Mucosa of descending colon (tissue), 3 donors: ENCODE measurements at regions not wholly inside any gene's neighbourhood (a gene's known extent, or its start where the extent isn't known, plus 50 kb on each side); places are given as distances from the start of the nearest gene placed in this dataset.

Experiments
- ATAC-seq: fragments of 200-7000 bp; cut with Tn5 transposase; one replicate; pipeline ENCODE4 v1.9.1; 2020; ENCODE audit warnings: mild to moderate bottlenecking, moderate library complexity
- DNase-seq, 3 donors: peaks; one replicate each; pipeline ENCODE4 v3.0.0-alpha.2; 2020
- H3K36me3 ChIP-seq: fragments of 200-600 bp; one replicate; pipeline ENCODE4 v1.8.0; 2021; ENCODE audit warnings: low read depth, mild to moderate bottlenecking
- H3K4me1 ChIP-seq: fragments of 200-600 bp; one replicate; pipeline ENCODE4 v1.8.0; 2021; ENCODE audit warnings: low read depth, mild to moderate bottlenecking
- H3K4me3 ChIP-seq: fragments of 200-600 bp; one replicate; pipeline ENCODE4 v1.8.0; 2021; ENCODE audit warnings: mild to moderate bottlenecking
- H3K9me3 ChIP-seq: fragments of 200-600 bp; one replicate; pipeline ENCODE4 v1.8.0; 2021; ENCODE audit warnings: mild to moderate bottlenecking
- CTCF ChIP-seq: fragments of 200-600 bp; IDR thresholded peaks from one replicate; pipeline ENCODE4 v1.8.0; 2022; ENCODE audit warnings: antibody characterized with exemption, mild to moderate bottlenecking
- intact Hi-C, 2 donors: fragments of 100-400 bp; cut with DNase I in 1 of 2; cut with micrococcal nuclease in 1 of 2; formaldehyde crosslinking; loops; one replicate each; pipeline versions ENCODE4 v1.11.0 to v1.11.1; 2022; cut with DNase I, micrococcal nuclease
- donor health status: DM: no; HTN: no; CAD: no; lungs with moderate emphysema.
- donor health status: DM: no; HTN: no; CAD: no.
- donor health status: DM: no; HTN: yes; CAD: no.

- Histone ChIP-seq H3K36me3 (no peaks in the 10 kb centered on the region), H3K4me3 (no peak overlapping the region), H3K4me1 (no peaks in the 10 kb centered on the region), H3K9me3 (no peaks in the 10 kb centered on the region)
- intact Hi-C loops = no loop called here
- ATAC-seq (no peak), DNase-seq (no peak)
- no peak for TF ChIP-seq CTCF
These were observed 529.9 kb downstream of the NOVA1 start for GRCh38 chr14:26067786-26068459.

GRCh38 chr14:26067341-26067740 is 530.5 kb downstream of the NOVA1 start:
- no peaks in the 10 kb centered on the region for H3K36me3 ChIP-seq
- ATAC-seq (no peak), DNase-seq (no peak)
- H3K4me1 ChIP-seq = no peaks in the 10 kb centered on the region
- TF ChIP-seq CTCF = no peak
- no peak overlapping the region for H3K4me3 ChIP-seq
- intact Hi-C loops = no loop called here
- H3K9me3 ChIP-seq = no peaks in the 10 kb centered on the region

- DNase-seq (no peak), ATAC-seq (no peak)
- Histone ChIP-seq H3K36me3 (no peaks in the 10 kb centered on the region), H3K9me3 (no peaks in the 10 kb centered on the region), H3K4me3 (no peak overlapping the region), H3K4me1 (no peaks in the 10 kb centered on the region)
- no peak for TF ChIP-seq CTCF
- intact Hi-C loops = no loop called here
These were observed 541.7 kb downstream of the NOVA1 start for GRCh38 chr14:26056036-26056616.

- no peak for ATAC-seq
These were observed 565.5 kb downstream of the NOVA1 start for GRCh38 chr14:26032348-26032747.

GRCh38 chr14:26026384-26026783 is 571.4 kb downstream of the NOVA1 start:
- Histone ChIP-seq H3K36me3 (no peaks in the 10 kb centered on the region), H3K4me3 (no peak overlapping the region), H3K9me3 (no peaks in the 10 kb centered on the region), H3K4me1 (no peaks in the 10 kb centered on the region)
- no peak for DNase-seq
- intact Hi-C loops = no loop called here
- no peak for ATAC-seq
- TF ChIP-seq CTCF = no peak

More at GRCh38 chr14:26032348-26032747, 565.5 kb downstream of the NOVA1 start:
- Histone ChIP-seq H3K36me3 (no peaks in the 10 kb centered on the region), H3K4me3 (no peak overlapping the region), H3K4me1 (no peaks in the 10 kb centered on the region), H3K9me3 (no peaks in the 10 kb centered on the region)
- intact Hi-C loops = no loop called here
- TF ChIP-seq CTCF = no peak
- DNase-seq = no peak
